ENCODE measurements at regions not wholly inside any gene's neighbourhood (a gene's known extent, or its start where the extent isn't known, plus 50 kb on each side); places are given as distances from the start of the nearest gene placed in this dataset.

DNA sequence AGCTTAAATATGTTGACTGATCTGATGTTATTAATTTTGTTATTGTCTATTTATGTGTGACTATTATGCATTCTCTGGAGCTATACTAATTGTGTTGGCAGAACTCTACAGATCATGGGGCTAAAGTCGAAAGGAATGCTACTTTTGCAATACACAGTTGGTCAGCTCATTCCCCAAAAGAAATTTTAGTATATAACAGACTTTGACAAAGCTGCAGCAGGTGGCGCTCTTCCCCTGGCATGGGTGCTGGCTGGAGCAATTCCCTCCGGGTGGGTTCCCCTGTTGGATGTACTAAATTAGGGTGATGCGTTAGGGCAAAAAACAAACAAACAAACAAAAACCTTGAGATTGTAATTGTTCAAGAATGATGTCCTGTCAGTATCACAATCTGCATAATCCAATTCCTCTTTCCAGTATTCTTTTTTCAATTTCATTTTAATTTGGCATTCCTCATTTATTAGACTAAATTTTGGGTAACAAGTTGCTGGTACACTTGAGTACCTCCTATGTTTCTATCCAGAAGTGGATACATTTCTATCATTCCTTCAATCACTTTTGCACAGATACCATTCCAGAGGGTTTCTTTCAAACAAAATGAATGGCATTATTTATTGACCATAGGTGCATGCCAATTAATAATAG lies 322.8 kb upstream of the EDNRB start:
- Histone ChIP-seq H4K91ac (ENCODE audit: low read depth, low read length, poor library complexity) (no peak overlapping the region), H3K9ac (ENCODE audit: low read depth, low read length, poor library complexity) (no peak overlapping the region), H4K8ac (ENCODE audit: low read depth, low read length) (no peak overlapping the region), H2BK12ac (ENCODE audit: low read length) (no peak overlapping the region), H3K4me1 (ENCODE audit: control insufficient read depth in 2 of 2, insufficient read depth in 1 of 2, low read depth in 1 of 2, low read length in 2 of 2) (peaks cover 2 to 18% of the 10 kb centered on the region in 2 donors), H3K36me3 (replicated peaks in 1 of 2; ENCODE audit: control insufficient read depth in 2 of 2, insufficient read depth in 2 of 2, low read length in 2 of 2) (no peaks in the 10 kb centered on the region), H3K79me1 (ENCODE audit: low read depth, low read length) (no peaks in the 10 kb centered on the region), H3K27me3 (ENCODE audit: control insufficient read depth in 3 of 3, insufficient read depth in 3 of 3, low read depth in 1 of 3, low read length in 3 of 3) (no peaks in the 10 kb centered on the region), H3K4me2 (ENCODE audit: insufficient read depth, low read length, poor library complexity, severe bottlenecking) (no peak overlapping the region), H2AK5ac (ENCODE audit: low read depth, low read length) (no peak overlapping the region), H2BK5ac (ENCODE audit: low read length) (no peak overlapping the region), H3K9me3 (replicated peaks in 1 of 2; ENCODE audit: control insufficient read depth in 2 of 2, insufficient read depth in 1 of 2, low read depth in 1 of 2, low read length in 2 of 2) (no peaks in the 10 kb centered on the region), H2BK15ac (ENCODE audit: low read length) (no peak overlapping the region), H2AFZ (ENCODE audit: low read length) (no peak overlapping the region), H3K18ac (ENCODE audit: low read length) (no peak overlapping the region), H3K4ac (ENCODE audit: low read length) (no peak overlapping the region), H3K14ac (ENCODE audit: low read length) (no peak overlapping the region), H3K4me3 (ENCODE audit: low read length in 2 of 2) (no peak overlapping the region), H3K23ac (ENCODE audit: low read depth, low read length, poor library complexity) (no peak overlapping the region), H2BK120ac (ENCODE audit: low read depth, low read length) (no peak overlapping the region), H3K27ac (replicated peaks; ENCODE audit: low read length) (no peak overlapping the region)
- peak; percentile 44 for DNase-seq (ENCODE audit: low spot score)
- no CpG with 5 or more reads among the region's 4 CpGs for WGBS, 2 donors (ENCODE audit: extremely low coverage in 2 of 2, insufficient read length in 2 of 2, insufficient replicate concordance in 1 of 2)

DNA sequence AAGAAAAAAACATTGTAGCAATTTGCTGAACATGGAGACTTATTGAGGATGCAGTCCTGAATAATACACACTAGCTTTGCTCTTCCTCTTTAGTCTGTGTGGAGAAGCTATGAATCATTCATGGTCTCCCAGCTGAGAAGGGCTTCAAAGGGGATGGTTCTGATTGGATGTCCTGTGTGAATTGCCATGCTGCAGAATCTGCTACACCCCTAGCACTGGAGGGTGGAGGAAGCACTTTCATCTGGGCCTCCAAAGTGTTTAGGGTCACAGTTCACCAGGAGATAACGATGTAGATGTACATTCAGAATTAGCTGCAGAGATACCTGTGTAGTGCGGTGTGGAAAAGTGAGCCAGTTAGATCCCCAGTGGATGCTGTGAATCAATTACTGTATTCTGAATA lies 321.1 kb upstream of the EDNRB start:
- H2BK120ac ChIP-seq (ENCODE audit: low read depth, low read length) = no peak overlapping the region
- no peak overlapping the region for H3K27ac ChIP-seq (replicated peaks; ENCODE audit: low read length)
- no peak overlapping the region for H4K91ac ChIP-seq (ENCODE audit: low read depth, low read length, poor library complexity)
- no peak overlapping the region for H3K18ac ChIP-seq (ENCODE audit: low read length)
- no peak overlapping the region for H3K23ac ChIP-seq (ENCODE audit: low read depth, low read length, poor library complexity)
- H3K14ac ChIP-seq (ENCODE audit: low read length) = no peak overlapping the region
- H2BK12ac ChIP-seq (ENCODE audit: low read length) = no peak overlapping the region
- no peak overlapping the region for H3K4ac ChIP-seq (ENCODE audit: low read length)
- DNase-seq (ENCODE audit: low spot score) = no peak
- H2BK5ac ChIP-seq (ENCODE audit: low read length) = no peak overlapping the region
- peaks cover 2 to 18% of the 10 kb centered on the region in 2 donors for H3K4me1 ChIP-seq (ENCODE audit: control insufficient read depth in 2 of 2, insufficient read depth in 1 of 2, low read depth in 1 of 2, low read length in 2 of 2)
- no peak overlapping the region for H3K9ac ChIP-seq (ENCODE audit: low read depth, low read length, poor library complexity)
- H3K36me3 ChIP-seq (replicated peaks in 1 of 2; ENCODE audit: control insufficient read depth in 2 of 2, insufficient read depth in 2 of 2, low read length in 2 of 2) = no peaks in the 10 kb centered on the region
- H3K27me3 ChIP-seq (ENCODE audit: control insufficient read depth in 3 of 3, insufficient read depth in 3 of 3, low read depth in 1 of 3, low read length in 3 of 3) = no peaks in the 10 kb centered on the region
- no peak overlapping the region for H2AK5ac ChIP-seq (ENCODE audit: low read depth, low read length)
- no CpG with 5 or more reads among the region's 2 CpGs for WGBS, 2 donors (ENCODE audit: extremely low coverage in 2 of 2, insufficient read length in 2 of 2, insufficient replicate concordance in 1 of 2)
- no peaks in the 10 kb centered on the region for H3K79me1 ChIP-seq (ENCODE audit: low read depth, low read length)
- no peak overlapping the region for H2BK15ac ChIP-seq (ENCODE audit: low read length)
- no peak overlapping the region for H4K8ac ChIP-seq (ENCODE audit: low read depth, low read length)
- no peak overlapping the region for H3K4me2 ChIP-seq (ENCODE audit: insufficient read depth, low read length, poor library complexity, severe bottlenecking)
- H2AFZ ChIP-seq (ENCODE audit: low read length) = peak overlapping the region; percentile 81
- no peak overlapping the region for H3K4me3 ChIP-seq (ENCODE audit: low read length in 2 of 2)
- H3K9me3 ChIP-seq (replicated peaks in 1 of 2; ENCODE audit: control insufficient read depth in 2 of 2, insufficient read depth in 1 of 2, low read depth in 1 of 2, low read length in 2 of 2) = no peaks in the 10 kb centered on the region

DNA sequence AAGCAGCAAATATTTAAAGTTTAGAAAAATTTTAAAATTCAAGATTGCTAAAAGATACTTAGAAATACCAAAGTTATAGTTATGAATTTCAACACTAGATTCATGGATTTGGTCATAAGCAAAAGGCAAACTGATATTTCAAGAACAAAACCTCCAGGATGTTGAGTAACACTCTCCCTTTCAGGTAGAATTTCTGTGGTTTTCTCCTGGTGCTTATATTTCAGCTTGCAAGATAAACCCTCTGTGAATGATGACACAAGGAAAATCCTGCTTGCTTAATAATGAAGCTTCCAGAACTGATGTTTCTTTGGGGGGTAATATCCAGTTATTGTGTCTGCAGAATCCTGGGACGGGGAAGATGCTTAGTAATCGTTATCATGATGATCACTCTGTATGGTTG lies 320.3 kb upstream of the EDNRB start:
- Histone ChIP-seq H3K18ac (ENCODE audit: low read length) (no peak overlapping the region), H3K4me1 (ENCODE audit: control insufficient read depth in 2 of 2, insufficient read depth in 1 of 2, low read depth in 1 of 2, low read length in 2 of 2) (peaks cover 2 to 18% of the 10 kb centered on the region in 2 donors), H2BK12ac (ENCODE audit: low read length) (no peak overlapping the region)

DNA sequence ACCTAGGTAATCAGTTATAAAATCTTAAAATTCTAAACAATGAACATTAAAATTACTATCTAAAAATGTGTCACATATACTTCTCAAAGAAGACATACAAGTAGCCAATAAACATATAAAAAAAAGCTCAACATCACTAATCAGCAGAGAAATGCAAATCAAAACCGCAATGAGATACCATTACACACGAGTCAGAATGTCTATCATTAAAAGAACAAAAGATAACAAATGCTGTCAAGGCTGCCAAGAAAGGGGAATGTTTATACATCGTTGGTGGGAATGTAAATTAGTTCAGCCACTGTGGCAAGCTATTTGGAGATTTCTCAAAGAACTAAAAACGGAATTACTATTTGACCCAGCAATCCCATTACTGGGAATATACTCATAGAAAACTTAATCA lies 310.3 kb upstream of the EDNRB start:
- no peaks in the 10 kb centered on the region for H3K79me1 ChIP-seq (ENCODE audit: low read depth, low read length)
- no peak overlapping the region for H3K18ac ChIP-seq (ENCODE audit: low read length)
- H3K36me3 ChIP-seq (replicated peaks in 1 of 2; ENCODE audit: control insufficient read depth in 2 of 2, insufficient read depth in 2 of 2, low read length in 2 of 2) = peaks cover 0 to 2% of the 10 kb centered on the region in 2 donors
- no peak overlapping the region for H4K8ac ChIP-seq (ENCODE audit: low read depth, low read length)
- no peak overlapping the region for H3K4ac ChIP-seq (ENCODE audit: low read length)
- no peak overlapping the region for H3K14ac ChIP-seq (ENCODE audit: low read length)
- no peak overlapping the region for H2AFZ ChIP-seq (ENCODE audit: low read length)
- H3K4me3 ChIP-seq (ENCODE audit: low read length in 2 of 2) = no peak overlapping the region
- H3K27me3 ChIP-seq (ENCODE audit: control insufficient read depth in 3 of 3, insufficient read depth in 3 of 3, low read depth in 1 of 3, low read length in 3 of 3) = no peaks in the 10 kb centered on the region
- H2BK12ac ChIP-seq (ENCODE audit: low read length) = no peak overlapping the region
- no CpG with 5 or more reads among the region's 4 CpGs for WGBS, 2 donors (ENCODE audit: extremely low coverage in 2 of 2, insufficient read length in 2 of 2, insufficient replicate concordance in 1 of 2)
- DNase-seq (ENCODE audit: low spot score) = no peak
- H2BK5ac ChIP-seq (ENCODE audit: low read length) = no peak overlapping the region
- no peak overlapping the region for H2BK15ac ChIP-seq (ENCODE audit: low read length)
- H2BK120ac ChIP-seq (ENCODE audit: low read depth, low read length) = no peak overlapping the region
- H3K9me3 ChIP-seq (replicated peaks in 1 of 2; ENCODE audit: control insufficient read depth in 2 of 2, insufficient read depth in 1 of 2, low read depth in 1 of 2, low read length in 2 of 2) = no peaks in the 10 kb centered on the region
- H3K27ac ChIP-seq (replicated peaks; ENCODE audit: low read length) = no peak overlapping the region
- H3K4me1 ChIP-seq (ENCODE audit: control insufficient read depth in 2 of 2, insufficient read depth in 1 of 2, low read depth in 1 of 2, low read length in 2 of 2) = no peaks in the 10 kb centered on the region
- no peak overlapping the region for H3K4me2 ChIP-seq (ENCODE audit: insufficient read depth, low read length, poor library complexity, severe bottlenecking)
- H2AK5ac ChIP-seq (ENCODE audit: low read depth, low read length) = no peak overlapping the region
- no peak overlapping the region for H4K91ac ChIP-seq (ENCODE audit: low read depth, low read length, poor library complexity)
- H3K9ac ChIP-seq (ENCODE audit: low read depth, low read length, poor library complexity) = no peak overlapping the region
- no peak overlapping the region for H3K23ac ChIP-seq (ENCODE audit: low read depth, low read length, poor library complexity)

More for the DNA sequence above, 320.3 kb upstream of the EDNRB start:
- Histone ChIP-seq H3K9ac (ENCODE audit: low read depth, low read length, poor library complexity) (no peak overlapping the region), H2AFZ (ENCODE audit: low read length) (peak overlapping the region; percentile 81), H3K14ac (ENCODE audit: low read length) (no peak overlapping the region), H3K4ac (ENCODE audit: low read length) (no peak overlapping the region), H4K8ac (ENCODE audit: low read depth, low read length) (no peak overlapping the region), H3K36me3 (replicated peaks in 1 of 2; ENCODE audit: control insufficient read depth in 2 of 2, insufficient read depth in 2 of 2, low read length in 2 of 2) (no peaks in the 10 kb centered on the region), H2AK5ac (ENCODE audit: low read depth, low read length) (no peak overlapping the region), H3K4me2 (ENCODE audit: insufficient read depth, low read length, poor library complexity, severe bottlenecking) (no peak overlapping the region), H3K79me1 (ENCODE audit: low read depth, low read length) (no peaks in the 10 kb centered on the region), H4K91ac (ENCODE audit: low read depth, low read length, poor library complexity) (no peak overlapping the region), H3K27me3 (ENCODE audit: control insufficient read depth in 3 of 3, insufficient read depth in 3 of 3, low read depth in 1 of 3, low read length in 3 of 3) (no peaks in the 10 kb centered on the region), H2BK120ac (ENCODE audit: low read depth, low read length) (no peak overlapping the region), H3K23ac (ENCODE audit: low read depth, low read length, poor library complexity) (no peak overlapping the region), H2BK15ac (ENCODE audit: low read length) (no peak overlapping the region), H2BK5ac (ENCODE audit: low read length) (no peak overlapping the region), H3K4me3 (ENCODE audit: low read length in 2 of 2) (no peak overlapping the region), H3K9me3 (replicated peaks in 1 of 2; ENCODE audit: control insufficient read depth in 2 of 2, insufficient read depth in 1 of 2, low read depth in 1 of 2, low read length in 2 of 2) (no peaks in the 10 kb centered on the region), H3K27ac (replicated peaks; ENCODE audit: low read length) (no peak overlapping the region)
- DNase-seq (ENCODE audit: low spot score) = no peak
- no CpG with 5 or more reads among the region's 2 CpGs for WGBS, 2 donors (ENCODE audit: extremely low coverage in 2 of 2, insufficient read length in 2 of 2, insufficient replicate concordance in 1 of 2)
